ENCODE measurements at regions not wholly inside any gene's neighbourhood (a gene's known extent, or its start where the extent isn't known, plus 50 kb on each side); places are given as distances from the start of the nearest gene placed in this dataset.

GRCh38 chr20:11539450-11539849, 378.2 kb upstream of the BTBD3 start:
- BruUV-seq (replicated peaks), result no TSS peak
- Histone ChIP-seq H3K4me3 (ENCODE audit: low read depth in 2 of 2, low read length in 2 of 2) (no peak overlapping the region), H3K27me3 (ENCODE audit: control insufficient read depth, insufficient read depth, low read length) (no peaks in the 10 kb centered on the region), H3K36me3 (ENCODE audit: control insufficient read depth, insufficient read depth, low read length) (no peaks in the 10 kb centered on the region), H3K27ac (ENCODE audit: low read length) (peak overlapping the region; percentile 20; the same call in 1 of the 2 replicates), H3K4me1 (ENCODE audit: control insufficient read depth, insufficient read depth, low read length) (peaks cover 16% of the 10 kb centered on the region), H3K9me3 (ENCODE audit: control insufficient read depth, insufficient read depth, low read depth, low read length) (no peaks in the 10 kb centered on the region)
- CTCF ChIA-PET, result no interaction called here
- POLR2A ChIA-PET, result interaction anchor here (0.6 kb wide), 1 partner anchor 84 kb away, joined by 3 read pairs; no protein-coding TSS in a partner anchor
- no peak for TF ChIP-seq REST (IDR thresholded peaks at IDR 0.05; ENCODE audit: insufficient read depth in 1 of 2, low read depth in 2 of 2, low read length in 1 of 2)
- no peak for TF ChIP-seq TCF7L2 (IDR thresholded peaks at IDR 0.05; ENCODE audit: low read depth, low read length)
- TF ChIP-seq POLR2AphosphoS5 (IDR thresholded peaks at IDR 0.05; ENCODE audit: low read depth, low read length), result no peak
- TF ChIP-seq CTCF (IDR thresholded peaks at IDR 0.05), result no peak
- no peak for TF ChIP-seq SIN3A (IDR thresholded peaks at IDR 0.05; ENCODE audit: borderline replicate concordance, insufficient read depth, low read depth, low read length)
- DNase-seq (ENCODE audit: low read depth, low spot score) (no peak), ATAC-seq (no peak)
- intact Hi-C loops (cut with micrococcal nuclease; ENCODE audit: unreplicated experiment), result no loop called here
- in situ Hi-C loops (cut with HindIII; ENCODE audit: low pct_unique_long_range_greater_than_20kb, low sequenced_read_pairs), result no loop called here

DNA sequence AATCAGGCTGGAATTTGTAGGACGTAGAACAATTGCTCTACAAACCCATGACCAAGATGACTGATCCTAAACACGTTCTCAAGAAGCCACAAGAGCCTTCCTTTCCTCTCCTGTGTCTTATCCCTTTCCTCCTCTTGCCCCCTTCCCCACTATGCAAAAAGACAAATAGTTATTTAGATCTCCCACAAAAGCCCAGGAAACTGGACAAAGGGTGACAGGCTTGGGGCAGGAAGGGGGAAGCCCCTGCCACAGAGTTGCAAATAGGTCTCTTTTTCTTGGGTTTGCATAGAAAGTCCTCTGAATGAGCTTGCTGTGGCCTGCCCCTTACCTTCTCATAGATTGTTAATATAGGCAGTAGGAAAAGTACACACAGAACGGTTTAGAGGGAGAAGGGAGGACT, 377.1 kb upstream of the BTBD3 start:
- H3K4me3 ChIP-seq (ENCODE audit: low read depth in 2 of 2, low read length in 2 of 2), result no peak overlapping the region
- H3K27ac ChIP-seq (ENCODE audit: low read length), result no peak overlapping the region
- peaks cover 16% of the 10 kb centered on the region for H3K4me1 ChIP-seq (ENCODE audit: control insufficient read depth, insufficient read depth, low read length)
- POLR2A ChIA-PET, result no interaction called here
- DNase-seq (ENCODE audit: low read depth, low spot score) (no peak), ATAC-seq (no peak)
- TF ChIP-seq SIN3A (IDR thresholded peaks at IDR 0.05; ENCODE audit: borderline replicate concordance, insufficient read depth, low read depth, low read length) (no peak), POLR2AphosphoS5 (IDR thresholded peaks at IDR 0.05; ENCODE audit: low read depth, low read length) (no peak), REST (IDR thresholded peaks at IDR 0.05; ENCODE audit: insufficient read depth in 1 of 2, low read depth in 2 of 2, low read length in 1 of 2) (no peak), TCF7L2 (IDR thresholded peaks at IDR 0.05; ENCODE audit: low read depth, low read length) (no peak), CTCF (IDR thresholded peaks at IDR 0.05) (no peak)
- no peaks in the 10 kb centered on the region for H3K9me3 ChIP-seq (ENCODE audit: control insufficient read depth, insufficient read depth, low read depth, low read length)
- intact Hi-C loops (cut with micrococcal nuclease; ENCODE audit: unreplicated experiment) (loop anchor here (5.0 to 10.0 kb wide), 6 partner anchors 83 to 1923 kb away; partner anchors contain the start of gene JAG1), in situ Hi-C loops (cut with HindIII; ENCODE audit: low pct_unique_long_range_greater_than_20kb, low sequenced_read_pairs) (no loop called here)
- no peaks in the 10 kb centered on the region for H3K36me3 ChIP-seq (ENCODE audit: control insufficient read depth, insufficient read depth, low read length)
- no TSS peak for BruUV-seq (replicated peaks)
- no peaks in the 10 kb centered on the region for H3K27me3 ChIP-seq (ENCODE audit: control insufficient read depth, insufficient read depth, low read length)
- CTCF ChIA-PET, result no interaction called here

Measured in Panc1 (cell line).